Sigmoid colon (tissue), 4 donors: ENCODE measurements at regions not wholly inside any gene's neighbourhood (a gene's known extent, or its start where the extent isn't known, plus 50 kb on each side); places are given as distances from the start of the nearest gene placed in this dataset.

Experiments used
- CTCF ChIP-seq, 4 experiments: fragments of 450-650 bp in 3 of 4; fragments of 200-600 bp in 1 of 4; IDR thresholded peaks; one replicate each; pipeline ENCODE4 v1.5.1; 2016 to 2019; ENCODE audit warnings: antibody characterized with exemption in 4 of 4, mild to moderate bottlenecking in 3 of 4, moderate library complexity in 2 of 4
- POLR2A ChIP-seq, 2 donors: fragments of 450-650 bp; IDR thresholded peaks; one replicate each; pipeline ENCODE4 v1.6.1; 2016; ENCODE audit warnings: antibody characterized with exemption in 2 of 2, mild to moderate bottlenecking in 2 of 2, moderate library complexity in 2 of 2
- POLR2AphosphoS5 ChIP-seq, 4 donors: sonication (generic); formaldehyde crosslinking; IDR thresholded peaks; one replicate each; pipeline ENCODE4 v1.6.1; 2017; ENCODE audit warnings: antibody characterized with exemption in 4 of 4

- TF ChIP-seq CTCF (IDR thresholded peaks at IDR 0.05) (no peak), POLR2AphosphoS5 (IDR thresholded peaks at IDR 0.05) (no peak), POLR2A (IDR thresholded peaks at IDR 0.05) (no peak)
Observed at GRCh38 chr12:24416423-24417109, 467.1 kb upstream of the SOX5 start.
